ENCODE measurements at regions not wholly inside any gene's neighbourhood (a gene's known extent, or its start where the extent isn't known, plus 50 kb on each side); places are given as distances from the start of the nearest gene placed in this dataset.
A peak's percentile ranks its signal among the peaks of the same experiment; 100 is the strongest.

- no peak for DNase-seq (ENCODE audit: low spot score)
These were observed 205.0 kb upstream of the ZNF462 start for GRCh38 chr9:106657926-106658325.

GRCh38 chr9:106668534-106668933 is 194.4 kb upstream of the ZNF462 start:
- no peak for DNase-seq (ENCODE audit: low spot score)

- DNase-seq (ENCODE audit: low spot score) = no peak
These were observed 193.1 kb upstream of the ZNF462 start for GRCh38 chr9:106669835-106670234.

- no peak for DNase-seq (ENCODE audit: low spot score)
These were observed 192.5 kb upstream of the ZNF462 start for GRCh38 chr9:106670418-106670817.

- DNase-seq (ENCODE audit: low spot score) = peak; percentile 11
These were observed 187.2 kb upstream of the ZNF462 start for GRCh38 chr9:106675780-106676179.

- DNase-seq (ENCODE audit: low spot score) = no peak
These were observed 185.6 kb upstream of the ZNF462 start for GRCh38 chr9:106677374-106677773.

- no peak for DNase-seq (ENCODE audit: low spot score)
These were observed 185.1 kb upstream of the ZNF462 start for GRCh38 chr9:106677830-106678229.

- DNase-seq (ENCODE audit: low spot score) = no peak
These were observed 184.7 kb upstream of the ZNF462 start for GRCh38 chr9:106678273-106678672.

GRCh38 chr9:106682420-106682819 is 180.5 kb upstream of the ZNF462 start:
- no peak for DNase-seq (ENCODE audit: low spot score)

- DNase-seq (ENCODE audit: low spot score) = no peak
These were observed 179.5 kb upstream of the ZNF462 start for GRCh38 chr9:106683454-106683853.

- no peak for DNase-seq (ENCODE audit: low spot score)
These were observed 177.8 kb upstream of the ZNF462 start for GRCh38 chr9:106684940-106685695.

- no peak for DNase-seq (ENCODE audit: low spot score)
These were observed 173.9 kb upstream of the ZNF462 start for GRCh38 chr9:106689089-106689488.

- DNase-seq (ENCODE audit: low spot score) = no peak
These were observed 171.3 kb upstream of the ZNF462 start for GRCh38 chr9:106691627-106692026.

GRCh38 chr9:106693558-106693957 is 169.4 kb upstream of the ZNF462 start:
- no peak for DNase-seq (ENCODE audit: low spot score)

GRCh38 chr9:106696804-106697203 is 166.2 kb upstream of the ZNF462 start:
- no peak for DNase-seq (ENCODE audit: low spot score)

GRCh38 chr9:106697390-106697749 is 165.6 kb upstream of the ZNF462 start:
- DNase-seq (ENCODE audit: low spot score) = no peak

GRCh38 chr9:106697750-106698502 is 165.0 kb upstream of the ZNF462 start:
- peak; percentile 71 for DNase-seq (ENCODE audit: low spot score)

- DNase-seq (ENCODE audit: low spot score) = no peak
These were observed 162.3 kb upstream of the ZNF462 start for GRCh38 chr9:106700676-106701075.

GRCh38 chr9:106701611-106702010 is 161.4 kb upstream of the ZNF462 start:
- no peak for DNase-seq (ENCODE audit: low spot score)

- no peak for DNase-seq (ENCODE audit: low spot score)
These were observed 158.8 kb upstream of the ZNF462 start for GRCh38 chr9:106704056-106704615.

- peak; percentile 13 for DNase-seq (ENCODE audit: low spot score)
These were observed 155.7 kb upstream of the ZNF462 start for GRCh38 chr9:106707291-106707690.

GRCh38 chr9:106707738-106708474 is 155.1 kb upstream of the ZNF462 start:
- DNase-seq (ENCODE audit: low spot score) = no peak

Measured in AG20443 (cell line).